ENCODE measurements at regions not wholly inside any gene's neighbourhood (a gene's known extent, or its start where the extent isn't known, plus 50 kb on each side); places are given as distances from the start of the nearest gene placed in this dataset.
"Not testable (repeated sequence)": the region's sequence is repeated elsewhere in the genome, so short reads cannot be mapped to it uniquely, and the experiment has no call there.

GRCh38 chr13:19362946-19363510 lies 181.4 kb upstream of the TUBA3C start:
- Mint-ChIP-seq H3K36me3 (no peaks in the 10 kb centered on the region), H3K4me3 (no peak overlapping the region), H3K9me3 (peaks cover 0 to 13% (median 4%) of the 10 kb centered on the region in 6 donors), H3K4me1 (no peaks in the 10 kb centered on the region), H3K27ac (no peak overlapping the region), H3K27me3 (ENCODE audit: low read depth in 3 of 3) (peaks cover 0 to 3% (median 0%) of the 10 kb centered on the region in 3 donors)
- DNase-seq = no peak

GRCh38 chr13:19359697-19360096 lies 178.1 kb upstream of the TUBA3C start:
- H3K4me3 Mint-ChIP-seq = not testable (repeated sequence)

GRCh38 chr13:19345916-19346422 lies 164.3 kb upstream of the TUBA3C start:
- Mint-ChIP-seq H3K4me3 (no peak overlapping the region), H3K9me3 (peaks cover 0 to 6% (median 2%) of the 10 kb centered on the region in 6 donors), H3K36me3 (no peaks in the 10 kb centered on the region), H3K27ac (no peak overlapping the region), H3K4me1 (no peaks in the 10 kb centered on the region), H3K27me3 (ENCODE audit: low read depth in 3 of 3) (peaks cover 0 to 6% (median 3%) of the 10 kb centered on the region in 3 donors)
- no peak for DNase-seq

More at GRCh38 chr13:19359697-19360096, 178.1 kb upstream of the TUBA3C start:
- not testable (repeated sequence) for H3K36me3 Mint-ChIP-seq; H3K27ac Mint-ChIP-seq; H3K4me1 Mint-ChIP-seq; H3K27me3 Mint-ChIP-seq (ENCODE audit: low read depth in 3 of 3); DNase-seq
- peaks cover 5 to 23% (median 10%) of the 10 kb centered on the region in 6 donors for H3K9me3 Mint-ChIP-seq

- no peak for DNase-seq
- Mint-ChIP-seq H3K9me3 (peaks cover 0 to 7% (median 2%) of the 10 kb centered on the region in 6 donors), H3K4me1 (no peaks in the 10 kb centered on the region), H3K4me3 (peak overlapping the region in 1 of 5 donors; percentile 67), H3K27me3 (ENCODE audit: low read depth in 3 of 3) (peaks cover 0 to 6% (median 3%) of the 10 kb centered on the region in 3 donors), H3K27ac (no peak overlapping the region), H3K36me3 (no peaks in the 10 kb centered on the region)
Observed at GRCh38 chr13:19345158-19345557, 163.5 kb upstream of the TUBA3C start.

- DNase-seq; H3K4me1 Mint-ChIP-seq; H3K27me3 Mint-ChIP-seq (ENCODE audit: low read depth in 3 of 3); H3K36me3 Mint-ChIP-seq; H3K27ac Mint-ChIP-seq; H3K9me3 Mint-ChIP-seq: not testable (repeated sequence)
- peak overlapping the region in 1 of 5 donors; percentile 67 for H3K4me3 Mint-ChIP-seq
Observed at GRCh38 chr13:19344585-19345120, 163.0 kb upstream of the TUBA3C start.

- H3K4me1 Mint-ChIP-seq = no peaks in the 10 kb centered on the region
- peaks cover 0 to 11% (median 5%) of the 10 kb centered on the region in 6 donors for H3K9me3 Mint-ChIP-seq
- no peak for DNase-seq
- no peak overlapping the region for H3K27ac Mint-ChIP-seq
- H3K27me3 Mint-ChIP-seq (ENCODE audit: low read depth in 3 of 3) = peaks cover 0 to 2% (median 2%) of the 10 kb centered on the region in 3 donors
- H3K4me3 Mint-ChIP-seq = no peak overlapping the region
- no peaks in the 10 kb centered on the region for H3K36me3 Mint-ChIP-seq
Observed at GRCh38 chr13:19332378-19332777, 150.8 kb upstream of the TUBA3C start.

GRCh38 chr13:19329365-19329764 lies 147.7 kb upstream of the TUBA3C start:
- peaks cover 0 to 2% (median 0%) of the 10 kb centered on the region in 3 donors for H3K27me3 Mint-ChIP-seq (ENCODE audit: low read depth in 3 of 3)
- no peaks in the 10 kb centered on the region for H3K4me1 Mint-ChIP-seq
- H3K27ac Mint-ChIP-seq = no peak overlapping the region
- peaks cover 4 to 27% (median 8%) of the 10 kb centered on the region in 6 donors for H3K9me3 Mint-ChIP-seq
- H3K36me3 Mint-ChIP-seq = peaks cover 0 to 5% (median 0%) of the 10 kb centered on the region in 3 donors
- no peak for DNase-seq
- H3K4me3 Mint-ChIP-seq = no peak overlapping the region

GRCh38 chr13:19324325-19324724 lies 142.7 kb upstream of the TUBA3C start:
- no peaks in the 10 kb centered on the region for H3K4me1 Mint-ChIP-seq
- H3K27ac Mint-ChIP-seq = no peak overlapping the region
- H3K27me3 Mint-ChIP-seq (ENCODE audit: low read depth in 3 of 3) = peaks cover 0 to 2% (median 0%) of the 10 kb centered on the region in 3 donors
- no peak overlapping the region for H3K4me3 Mint-ChIP-seq
- no peak for DNase-seq
- peaks cover 0 to 7% (median 0%) of the 10 kb centered on the region in 3 donors for H3K36me3 Mint-ChIP-seq
- peaks cover 7 to 29% (median 12%) of the 10 kb centered on the region in 6 donors for H3K9me3 Mint-ChIP-seq

GRCh38 chr13:19321222-19321621 lies 139.6 kb upstream of the TUBA3C start:
- no peak overlapping the region for H3K27ac Mint-ChIP-seq
- no peak for DNase-seq
- H3K36me3 Mint-ChIP-seq = peaks cover 0 to 7% (median 0%) of the 10 kb centered on the region in 3 donors
- H3K27me3 Mint-ChIP-seq (ENCODE audit: low read depth in 3 of 3) = peaks cover 0 to 2% (median 0%) of the 10 kb centered on the region in 3 donors
- H3K4me3 Mint-ChIP-seq = no peak overlapping the region
- peaks cover 7 to 24% (median 13%) of the 10 kb centered on the region in 6 donors for H3K9me3 Mint-ChIP-seq
- H3K4me1 Mint-ChIP-seq = no peaks in the 10 kb centered on the region

- Mint-ChIP-seq H3K4me3 (no peak overlapping the region), H3K36me3 (no peaks in the 10 kb centered on the region), H3K27me3 (ENCODE audit: low read depth in 3 of 3) (peaks cover 0 to 2% (median 0%) of the 10 kb centered on the region in 3 donors), H3K4me1 (no peaks in the 10 kb centered on the region), H3K27ac (no peak overlapping the region), H3K9me3 (peaks cover 0 to 20% (median 10%) of the 10 kb centered on the region in 6 donors)
- no peak for DNase-seq
Observed at GRCh38 chr13:19305434-19305833, 123.8 kb upstream of the TUBA3C start.

GRCh38 chr13:19289180-19289579 lies 107.6 kb upstream of the TUBA3C start:
- H3K27me3 Mint-ChIP-seq (ENCODE audit: low read depth in 3 of 3) = no peaks in the 10 kb centered on the region
- H3K4me1 Mint-ChIP-seq = no peaks in the 10 kb centered on the region
- H3K36me3 Mint-ChIP-seq = no peaks in the 10 kb centered on the region
- no peak for DNase-seq
- H3K27ac Mint-ChIP-seq = no peak overlapping the region
- H3K4me3 Mint-ChIP-seq = no peak overlapping the region
- peaks cover 0 to 26% (median 8%) of the 10 kb centered on the region in 6 donors for H3K9me3 Mint-ChIP-seq

- no peaks in the 10 kb centered on the region for H3K4me1 Mint-ChIP-seq
- no peak overlapping the region for H3K4me3 Mint-ChIP-seq
- no peaks in the 10 kb centered on the region for H3K36me3 Mint-ChIP-seq
- H3K27me3 Mint-ChIP-seq (ENCODE audit: low read depth in 3 of 3) = peaks cover 0 to 3% (median 3%) of the 10 kb centered on the region in 3 donors
- H3K9me3 Mint-ChIP-seq = peaks cover 0 to 32% (median 16%) of the 10 kb centered on the region in 6 donors
- H3K27ac Mint-ChIP-seq = no peak overlapping the region
- no peak for DNase-seq
Observed at GRCh38 chr13:19283836-19284235, 102.2 kb upstream of the TUBA3C start.

GRCh38 chr13:19268331-19268730 lies 86.7 kb upstream of the TUBA3C start:
- DNase-seq = no peak
- Mint-ChIP-seq H3K27me3 (ENCODE audit: low read depth in 3 of 3) (peaks cover 1 to 4% (median 2%) of the 10 kb centered on the region in 3 donors), H3K4me1 (no peaks in the 10 kb centered on the region), H3K36me3 (no peaks in the 10 kb centered on the region), H3K27ac (no peak overlapping the region), H3K4me3 (no peak overlapping the region), H3K9me3 (peaks cover 12 to 31% (median 16%) of the 10 kb centered on the region in 6 donors)

- no peak for DNase-seq
- Mint-ChIP-seq H3K27me3 (ENCODE audit: low read depth in 3 of 3) (peaks cover 1 to 4% (median 2%) of the 10 kb centered on the region in 3 donors), H3K27ac (no peak overlapping the region), H3K4me1 (no peaks in the 10 kb centered on the region), H3K9me3 (peaks cover 11 to 29% (median 15%) of the 10 kb centered on the region in 6 donors), H3K36me3 (no peaks in the 10 kb centered on the region), H3K4me3 (no peak overlapping the region)
Observed at GRCh38 chr13:19267746-19268145, 86.1 kb upstream of the TUBA3C start.
